HFF-Myc (cell line): ENCODE measurements at regions not wholly inside any gene's neighbourhood (a gene's known extent, or its start where the extent isn't known, plus 50 kb on each side); places are given as distances from the start of the nearest gene placed in this dataset.

Experiments used
- DNase-seq: peaks from one replicate; pipeline ENCODE4 v3.0.0-alpha.2; 2011; ENCODE audit warnings: low read depth; ENCODE audit errors: extremely low read depth
- H3K4me3 ChIP-seq: replicated peaks from 2 replicates; pipeline ENCODE4 v1.5.1; 2011; ENCODE audit warnings: low read depth, mild to moderate bottlenecking, control low read depth, low read length
- TF ChIP-seq, protein P1 (sequence below): IDR thresholded peaks from 2 replicates; pipeline ENCODE4 v1.5.1; 2012; ENCODE audit warnings: mild to moderate bottlenecking, low read depth, low read length, control low read depth; ENCODE audit errors: missing control alignments

DNA sequence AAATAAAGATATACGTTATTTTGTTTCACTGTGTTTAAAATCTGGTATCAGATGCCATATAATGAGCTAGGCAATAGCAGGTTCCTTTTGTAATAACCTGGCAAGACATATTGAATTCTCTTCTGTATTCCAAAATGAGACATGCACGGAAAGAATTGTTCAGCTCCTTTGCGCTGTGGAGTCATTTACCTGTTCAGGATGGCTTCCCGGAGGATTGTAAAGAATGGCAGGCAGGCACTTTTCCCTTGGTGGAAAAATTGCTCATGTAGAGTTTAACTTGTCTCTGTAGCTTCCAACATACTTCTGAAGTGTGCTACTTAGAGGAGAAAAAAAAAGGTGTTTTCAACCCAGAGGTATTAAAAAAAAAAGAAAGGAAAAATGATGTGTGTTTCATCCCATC lies 805.2 kb downstream of the GALC start:
- H3K4me3 ChIP-seq = no peak overlapping the region
- TF ChIP-seq, protein P1, sequence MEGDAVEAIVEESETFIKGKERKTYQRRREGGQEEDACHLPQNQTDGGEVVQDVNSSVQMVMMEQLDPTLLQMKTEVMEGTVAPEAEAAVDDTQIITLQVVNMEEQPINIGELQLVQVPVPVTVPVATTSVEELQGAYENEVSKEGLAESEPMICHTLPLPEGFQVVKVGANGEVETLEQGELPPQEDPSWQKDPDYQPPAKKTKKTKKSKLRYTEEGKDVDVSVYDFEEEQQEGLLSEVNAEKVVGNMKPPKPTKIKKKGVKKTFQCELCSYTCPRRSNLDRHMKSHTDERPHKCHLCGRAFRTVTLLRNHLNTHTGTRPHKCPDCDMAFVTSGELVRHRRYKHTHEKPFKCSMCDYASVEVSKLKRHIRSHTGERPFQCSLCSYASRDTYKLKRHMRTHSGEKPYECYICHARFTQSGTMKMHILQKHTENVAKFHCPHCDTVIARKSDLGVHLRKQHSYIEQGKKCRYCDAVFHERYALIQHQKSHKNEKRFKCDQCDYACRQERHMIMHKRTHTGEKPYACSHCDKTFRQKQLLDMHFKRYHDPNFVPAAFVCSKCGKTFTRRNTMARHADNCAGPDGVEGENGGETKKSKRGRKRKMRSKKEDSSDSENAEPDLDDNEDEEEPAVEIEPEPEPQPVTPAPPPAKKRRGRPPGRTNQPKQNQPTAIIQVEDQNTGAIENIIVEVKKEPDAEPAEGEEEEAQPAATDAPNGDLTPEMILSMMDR = no peak
- no peak for DNase-seq

DNA sequence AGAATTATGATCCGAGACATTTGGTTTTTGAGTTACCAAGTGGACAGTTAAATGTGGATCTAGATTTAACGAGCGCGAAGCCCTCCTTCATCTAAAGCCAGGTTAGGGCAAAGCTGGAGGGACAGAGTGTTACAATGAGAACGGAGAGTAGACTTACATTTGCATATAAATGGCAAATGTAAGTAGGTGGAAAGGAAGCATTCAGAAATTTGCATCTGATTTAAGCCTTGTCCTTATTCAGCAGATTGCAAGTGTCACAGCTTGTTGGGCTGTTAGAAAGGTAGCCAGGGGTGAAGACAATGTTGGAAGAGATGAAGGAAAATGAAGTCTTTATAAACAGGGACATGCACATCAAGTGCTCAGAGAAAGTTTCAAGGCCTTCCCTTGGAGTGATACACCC lies 806.2 kb downstream of the GALC start:
- DNase-seq = no peak
- no peak overlapping the region for H3K4me3 ChIP-seq
- TF ChIP-seq, protein P1 = no peak

DNA sequence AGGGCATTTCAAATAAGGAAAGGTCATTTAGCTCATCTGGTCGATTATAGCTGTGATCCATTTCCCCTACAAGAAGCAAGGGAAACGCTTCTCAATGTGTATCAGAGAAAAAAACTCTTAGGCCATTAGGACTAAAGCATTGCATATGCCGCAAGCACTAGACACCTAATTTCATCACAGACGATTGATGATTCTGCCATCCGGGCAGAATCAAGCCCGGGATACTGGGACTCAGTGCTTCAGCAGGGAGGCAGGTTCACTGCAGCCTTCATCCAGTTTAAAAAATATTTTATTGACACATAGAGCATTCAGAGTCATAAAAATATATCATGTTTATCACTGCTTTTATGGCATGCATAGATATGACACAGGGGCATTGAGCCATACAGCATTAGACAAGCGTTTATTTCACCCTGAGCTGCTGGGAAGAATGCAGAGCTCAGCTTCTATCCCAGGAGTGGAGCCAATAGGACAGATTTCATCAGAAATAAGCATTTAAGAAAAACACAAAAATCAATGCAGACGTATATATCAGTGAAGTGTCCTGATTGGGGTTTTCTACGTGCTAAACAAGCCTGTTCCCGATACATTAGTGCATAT lies 806.9 kb downstream of the GALC start:
- H3K4me3 ChIP-seq = no peak overlapping the region
- no peak for DNase-seq
- TF ChIP-seq, protein P1 = no peak

DNA sequence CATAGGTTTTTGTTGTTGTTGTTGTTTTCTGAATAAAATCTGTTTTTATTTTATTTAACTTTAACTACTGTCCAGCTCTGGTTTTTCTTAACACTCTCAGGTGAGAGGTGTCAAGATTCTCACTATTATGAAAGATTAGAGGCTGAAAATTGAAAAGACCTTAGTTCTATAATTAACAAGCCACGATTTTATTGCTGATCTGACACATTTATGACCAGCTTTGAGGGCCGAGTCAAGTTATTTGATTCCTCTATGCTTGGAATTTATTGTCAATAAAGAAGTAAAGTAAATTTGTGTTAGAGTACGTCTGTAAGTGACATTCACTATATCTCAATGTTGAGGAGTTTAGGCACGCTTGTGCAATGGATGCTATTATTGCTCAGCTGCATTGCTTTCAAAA lies 808.8 kb downstream of the GALC start:
- H3K4me3 ChIP-seq = no peak overlapping the region
- DNase-seq = no peak
- TF ChIP-seq, protein P1 = no peak

DNA sequence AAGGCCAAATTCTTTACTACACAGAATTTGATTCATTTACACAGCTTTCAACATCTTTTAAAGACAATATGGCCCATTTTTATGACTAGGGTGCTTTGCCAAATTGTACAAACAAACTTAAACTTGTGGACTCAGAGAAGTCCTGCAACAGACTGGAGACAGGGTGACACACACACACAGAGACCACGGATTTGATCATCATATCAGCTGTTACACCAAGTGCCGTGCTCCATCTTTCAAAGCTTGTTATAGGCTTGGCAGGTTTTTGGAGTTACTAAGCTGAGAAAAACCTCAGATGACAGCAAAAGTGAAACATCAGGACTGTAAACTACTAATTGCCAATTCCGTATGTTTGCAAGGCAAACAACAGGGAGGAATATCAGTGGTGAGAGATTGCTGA lies 811.7 kb downstream of the GALC start:
- TF ChIP-seq, protein P1 = no peak
- no peak overlapping the region for H3K4me3 ChIP-seq
- no peak for DNase-seq

DNA sequence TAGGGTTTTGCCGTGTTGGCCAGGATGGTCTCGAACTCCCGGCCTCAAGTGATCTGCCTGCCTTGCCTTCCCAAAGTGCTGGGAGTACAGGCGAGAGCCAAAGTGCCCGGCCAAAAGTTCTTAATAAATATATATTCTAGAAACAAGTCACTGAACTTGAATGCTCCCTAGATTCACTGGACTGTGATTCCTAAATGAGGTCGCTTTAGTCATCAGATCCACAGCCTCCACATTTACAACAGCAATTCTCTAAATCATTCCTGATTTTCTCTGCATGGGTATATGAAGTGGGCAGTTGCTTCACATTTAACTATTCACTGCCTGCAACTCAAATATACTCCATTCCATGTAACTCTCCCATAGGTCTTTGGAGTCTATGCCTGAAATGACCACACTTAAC lies 813.0 kb downstream of the GALC start:
- no peak overlapping the region for H3K4me3 ChIP-seq
- no peak for DNase-seq
- TF ChIP-seq, protein P1 = no peak

DNA sequence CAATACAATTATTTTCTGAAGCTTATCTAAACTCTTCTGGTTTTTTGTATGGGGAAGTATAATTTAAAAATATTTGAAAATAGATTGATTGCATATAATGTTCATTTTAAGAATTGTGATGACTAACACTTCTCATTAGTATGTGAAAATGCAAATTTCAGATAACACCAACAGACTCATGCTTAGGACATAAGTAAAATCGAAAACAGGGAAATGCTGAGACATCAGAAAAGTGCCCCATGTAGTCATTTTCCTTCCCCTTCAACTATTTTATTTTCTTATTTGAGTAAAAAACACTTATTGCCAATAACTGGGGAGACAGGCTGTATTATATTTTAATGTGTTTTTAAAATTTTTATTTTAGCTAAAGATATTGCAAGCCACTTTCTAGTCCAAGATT lies 814.7 kb downstream of the GALC start:
- TF ChIP-seq, protein P1 = no peak
- no peak for DNase-seq
- H3K4me3 ChIP-seq = no peak overlapping the region
